Osteocyte (in vitro differentiated cells): ENCODE measurements at regions not wholly inside any gene's neighbourhood (a gene's known extent, or its start where the extent isn't known, plus 50 kb on each side); places are given as distances from the start of the nearest gene placed in this dataset.

Experiments
- DNase-seq: peaks from one replicate; pipeline ENCODE4 v3.0.0; 2021; ENCODE audit warnings: mixed read lengths; ENCODE audit not compliant: unreplicated experiment; ENCODE audit errors: extremely low spot score
- H3K27ac Mint-ChIP-seq: one replicate; pipeline ENCODE4 v1.8.0; 2021; ENCODE audit warnings: mild to moderate bottlenecking, mixed read lengths; ENCODE audit not compliant: unreplicated experiment
- H3K27me3 Mint-ChIP-seq: one replicate; pipeline ENCODE4 v1.8.0; 2021; ENCODE audit warnings: mixed read lengths; ENCODE audit not compliant: unreplicated experiment
- H3K36me3 Mint-ChIP-seq: one replicate; pipeline ENCODE4 v1.8.0; 2021; ENCODE audit warnings: mixed read lengths; ENCODE audit not compliant: unreplicated experiment
- H3K4me1 Mint-ChIP-seq: one replicate; pipeline ENCODE4 v1.8.0; 2021; ENCODE audit warnings: mixed read lengths; ENCODE audit not compliant: unreplicated experiment
- H3K4me3 Mint-ChIP-seq: one replicate; pipeline ENCODE4 v1.8.0; 2021; ENCODE audit warnings: mild to moderate bottlenecking, moderate library complexity, mixed read lengths; ENCODE audit not compliant: unreplicated experiment
- H3K9me3 Mint-ChIP-seq: one replicate; pipeline ENCODE4 v1.8.0; 2021; ENCODE audit warnings: mixed read lengths; ENCODE audit not compliant: unreplicated experiment
- TF ChIP-seq, protein P1 (sequence below): fragments of 200-600 bp; sonication (generic); IDR thresholded peaks from 2 replicates; pipeline ENCODE4 v1.5.0; 2021; ENCODE audit warnings: antibody characterized with exemption, mild to moderate bottlenecking, moderate library complexity

DNA sequence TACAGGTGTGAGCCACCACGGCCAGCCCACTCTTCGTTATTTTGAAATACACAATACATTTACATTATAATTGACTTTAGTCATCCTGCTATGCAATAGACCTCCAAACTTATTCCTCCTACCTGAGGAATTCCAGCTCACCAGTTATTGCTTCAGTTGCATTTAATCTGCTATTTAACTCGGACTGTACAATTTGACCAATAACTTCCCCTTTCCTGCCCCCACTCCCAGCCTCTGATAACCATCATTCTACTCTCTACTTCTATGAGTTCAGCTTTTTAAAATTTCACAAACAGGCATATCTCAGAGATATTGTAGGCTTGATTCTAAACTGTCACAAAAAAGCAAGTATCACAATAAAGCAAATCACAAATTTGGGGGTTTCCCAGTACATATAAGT lies 157.0 kb downstream of the COPRS start:
- Mint-ChIP-seq H3K4me1 (peaks cover 22% of the 10 kb centered on the region), H3K9me3 (peaks cover 5% of the 10 kb centered on the region), H3K27me3 (no peaks in the 10 kb centered on the region), H3K27ac (no peak overlapping the region), H3K4me3 (no peak overlapping the region), H3K36me3 (no peaks in the 10 kb centered on the region)
- TF ChIP-seq, protein P1, sequence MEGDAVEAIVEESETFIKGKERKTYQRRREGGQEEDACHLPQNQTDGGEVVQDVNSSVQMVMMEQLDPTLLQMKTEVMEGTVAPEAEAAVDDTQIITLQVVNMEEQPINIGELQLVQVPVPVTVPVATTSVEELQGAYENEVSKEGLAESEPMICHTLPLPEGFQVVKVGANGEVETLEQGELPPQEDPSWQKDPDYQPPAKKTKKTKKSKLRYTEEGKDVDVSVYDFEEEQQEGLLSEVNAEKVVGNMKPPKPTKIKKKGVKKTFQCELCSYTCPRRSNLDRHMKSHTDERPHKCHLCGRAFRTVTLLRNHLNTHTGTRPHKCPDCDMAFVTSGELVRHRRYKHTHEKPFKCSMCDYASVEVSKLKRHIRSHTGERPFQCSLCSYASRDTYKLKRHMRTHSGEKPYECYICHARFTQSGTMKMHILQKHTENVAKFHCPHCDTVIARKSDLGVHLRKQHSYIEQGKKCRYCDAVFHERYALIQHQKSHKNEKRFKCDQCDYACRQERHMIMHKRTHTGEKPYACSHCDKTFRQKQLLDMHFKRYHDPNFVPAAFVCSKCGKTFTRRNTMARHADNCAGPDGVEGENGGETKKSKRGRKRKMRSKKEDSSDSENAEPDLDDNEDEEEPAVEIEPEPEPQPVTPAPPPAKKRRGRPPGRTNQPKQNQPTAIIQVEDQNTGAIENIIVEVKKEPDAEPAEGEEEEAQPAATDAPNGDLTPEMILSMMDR, result no peak
- DNase-seq, result no peak

DNA sequence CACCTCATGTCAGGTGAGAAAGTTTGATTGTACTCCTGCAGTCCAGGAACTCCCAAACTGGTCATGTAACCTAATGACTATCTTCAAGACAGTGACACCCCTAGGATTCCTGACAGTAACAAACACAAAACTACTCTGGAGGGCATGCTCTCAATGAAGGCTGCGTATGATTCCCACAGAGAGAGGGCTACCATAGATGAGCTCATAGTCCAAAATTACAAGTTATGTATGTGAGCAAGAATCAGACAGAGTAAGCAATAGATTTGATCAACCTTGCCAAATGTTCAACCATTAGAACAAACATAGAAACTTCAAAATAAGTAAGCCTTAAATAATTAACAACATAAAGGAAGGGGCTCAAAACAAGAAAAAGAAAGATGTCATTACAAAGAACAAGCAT lies 158.1 kb downstream of the COPRS start:
- no peak for DNase-seq
- H3K4me1 Mint-ChIP-seq, result peaks cover 33% of the 10 kb centered on the region
- H3K27ac Mint-ChIP-seq, result no peak overlapping the region
- peaks cover 5% of the 10 kb centered on the region for H3K9me3 Mint-ChIP-seq
- no peaks in the 10 kb centered on the region for H3K36me3 Mint-ChIP-seq
- no peak overlapping the region for H3K4me3 Mint-ChIP-seq
- H3K27me3 Mint-ChIP-seq, result no peaks in the 10 kb centered on the region
- TF ChIP-seq, protein P1, result no peak

DNA sequence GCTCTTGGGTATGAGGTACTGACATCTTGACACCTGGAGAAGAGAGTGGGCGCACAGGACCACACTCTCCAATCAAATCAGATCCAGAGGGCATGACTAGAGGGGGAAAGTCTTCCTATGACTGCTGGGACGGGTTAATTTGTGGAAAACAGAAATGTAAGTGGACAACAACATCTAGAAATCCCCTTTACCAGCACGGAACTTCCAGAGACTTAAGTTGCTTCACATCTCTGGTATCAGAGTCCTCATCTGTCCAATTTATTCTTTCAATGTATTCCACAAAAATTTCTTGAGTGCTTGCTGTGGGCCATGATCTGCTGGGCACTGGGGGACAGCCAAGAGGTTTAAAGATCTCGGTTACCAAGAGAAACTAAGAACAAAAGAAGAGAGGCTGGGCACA lies 159.2 kb downstream of the COPRS start:
- H3K4me1 Mint-ChIP-seq, result peaks cover 43% of the 10 kb centered on the region
- peaks cover 5% of the 10 kb centered on the region for H3K9me3 Mint-ChIP-seq

DNA sequence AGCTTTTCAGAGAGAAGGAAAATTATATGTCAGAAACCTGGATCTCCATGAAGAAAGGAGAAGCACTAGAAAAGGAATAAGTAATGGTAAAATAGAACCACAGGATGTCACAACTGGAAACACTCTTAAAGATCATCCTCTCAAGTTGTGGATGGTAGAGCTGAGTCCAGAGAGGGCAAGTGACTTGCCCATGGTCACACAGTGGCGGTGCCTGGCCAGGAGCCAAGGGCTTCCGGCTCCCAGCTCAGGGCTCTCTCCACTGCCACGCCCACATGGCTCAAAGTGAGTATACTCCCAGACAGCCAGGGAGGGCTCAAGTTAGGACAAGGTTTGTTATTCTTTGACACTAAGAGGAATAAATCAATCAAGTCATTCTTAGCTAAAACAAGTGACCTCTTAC lies 159.8 kb downstream of the COPRS start:
- Mint-ChIP-seq H3K9me3 (peaks cover 5% of the 10 kb centered on the region), H3K27me3 (no peaks in the 10 kb centered on the region), H3K4me1 (peaks cover 45% of the 10 kb centered on the region), H3K4me3 (no peak overlapping the region), H3K36me3 (no peaks in the 10 kb centered on the region), H3K27ac (no peak overlapping the region)
- peak; percentile 68 for DNase-seq
- TF ChIP-seq, protein P1, result no peak

More for the DNA sequence above, 159.2 kb downstream of the COPRS start:
- Mint-ChIP-seq H3K4me3 (no peak overlapping the region), H3K36me3 (no peaks in the 10 kb centered on the region), H3K27me3 (no peaks in the 10 kb centered on the region), H3K27ac (no peak overlapping the region)
- no peak for DNase-seq
- TF ChIP-seq, protein P1, result no peak

DNA sequence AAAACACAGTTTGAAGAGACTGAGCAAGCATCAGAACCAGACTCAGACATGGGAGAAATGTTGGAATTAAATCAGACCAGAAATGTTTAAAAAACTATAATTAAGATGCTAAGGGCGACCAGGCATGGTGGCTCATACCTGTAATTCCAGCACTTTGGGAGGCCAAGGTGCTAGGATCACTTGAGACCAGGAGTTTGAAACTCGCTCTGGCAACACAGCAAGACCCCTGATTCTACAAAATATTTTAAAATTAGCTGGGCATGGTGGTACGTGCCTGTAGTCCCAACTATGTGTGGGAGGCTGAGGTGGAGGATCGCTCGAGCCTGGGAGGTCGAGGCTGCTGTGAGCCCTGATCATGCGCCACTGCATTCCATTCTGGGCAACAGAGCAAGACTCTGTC lies 160.3 kb downstream of the COPRS start:
- no peaks in the 10 kb centered on the region for H3K36me3 Mint-ChIP-seq

More for the DNA sequence above, 160.3 kb downstream of the COPRS start:
- no peaks in the 10 kb centered on the region for H3K27me3 Mint-ChIP-seq
- H3K4me1 Mint-ChIP-seq, result peaks cover 50% of the 10 kb centered on the region
- TF ChIP-seq, protein P1, result no peak
- H3K4me3 Mint-ChIP-seq, result no peak overlapping the region
- DNase-seq, result no peak
- no peak overlapping the region for H3K27ac Mint-ChIP-seq
- peaks cover 5% of the 10 kb centered on the region for H3K9me3 Mint-ChIP-seq
